HG03066 (cell line): ENCODE measurements at regions not wholly inside any gene's neighbourhood (a gene's known extent, or its start where the extent isn't known, plus 50 kb on each side); places are given as distances from the start of the nearest gene placed in this dataset.
A peak's percentile ranks its signal among the peaks of the same experiment; 100 is the strongest.
"Not testable (repeated sequence)": the region's sequence is repeated elsewhere in the genome, so short reads cannot be mapped to it uniquely, and the experiment has no call there.

ENCODE experiments used
- ATAC-seq: cut with Tn5 transposase; IDR thresholded peaks from one replicate; pipeline ENCODE4 v1.9.1; 2021; ENCODE audit warnings: low read depth; ENCODE audit not compliant: unreplicated experiment

DNA sequence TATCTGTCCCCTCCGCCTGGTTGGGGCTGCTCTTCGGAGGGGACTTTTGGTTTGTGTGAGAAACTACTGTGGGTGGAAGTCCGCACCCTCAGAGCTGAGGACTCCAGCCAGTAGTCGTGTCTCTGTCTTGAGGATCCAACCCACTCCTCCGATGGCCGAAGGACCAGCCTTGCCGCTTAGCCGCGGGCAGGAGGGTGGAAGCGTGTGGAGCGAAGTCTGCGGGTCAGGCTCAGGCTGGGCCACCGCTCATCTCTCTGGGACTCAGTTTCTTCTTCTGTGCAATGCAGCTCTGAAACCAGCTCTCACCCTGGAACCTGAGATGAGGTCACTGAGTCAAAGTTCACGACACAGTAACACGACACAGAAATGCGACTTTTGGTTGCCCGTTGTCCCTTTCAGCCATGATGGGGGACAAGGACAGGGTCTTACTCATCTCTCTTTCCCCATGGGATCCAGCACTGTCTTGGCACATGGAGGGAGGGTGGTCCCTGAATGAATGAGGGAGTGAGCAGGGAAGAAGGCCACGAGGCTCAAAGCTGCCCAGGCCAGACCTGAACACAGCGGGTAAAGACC lies 133.3 kb upstream of the PODXL start:
- ATAC-seq: no peak

- peak; percentile 54 for ATAC-seq
Observed at GRCh38 chr7:131688738-131689661, 132.6 kb upstream of the PODXL start.

DNA sequence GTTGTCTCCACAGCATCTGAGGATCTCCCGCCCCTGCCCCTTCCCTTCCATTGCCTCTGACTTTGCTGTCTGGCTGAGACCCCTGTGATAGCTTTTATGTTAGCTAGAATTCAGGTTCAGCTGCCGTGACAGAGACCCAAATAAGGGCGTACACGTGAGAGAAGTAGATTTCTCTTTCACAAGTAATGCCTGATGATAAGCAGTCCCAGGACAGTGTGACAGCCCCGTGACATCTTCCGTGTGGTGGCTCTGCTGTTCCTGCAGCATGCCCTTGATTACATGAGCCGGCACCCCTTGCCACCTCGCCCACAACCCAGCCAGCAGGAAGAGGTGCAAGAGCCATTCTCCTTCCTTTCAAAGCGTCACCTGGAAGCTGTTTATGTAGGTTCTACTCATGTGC lies 130.9 kb upstream of the PODXL start:
- no peak for ATAC-seq

- ATAC-seq: no peak
Observed at GRCh38 chr7:131686833-131687232, 130.4 kb upstream of the PODXL start.

DNA sequence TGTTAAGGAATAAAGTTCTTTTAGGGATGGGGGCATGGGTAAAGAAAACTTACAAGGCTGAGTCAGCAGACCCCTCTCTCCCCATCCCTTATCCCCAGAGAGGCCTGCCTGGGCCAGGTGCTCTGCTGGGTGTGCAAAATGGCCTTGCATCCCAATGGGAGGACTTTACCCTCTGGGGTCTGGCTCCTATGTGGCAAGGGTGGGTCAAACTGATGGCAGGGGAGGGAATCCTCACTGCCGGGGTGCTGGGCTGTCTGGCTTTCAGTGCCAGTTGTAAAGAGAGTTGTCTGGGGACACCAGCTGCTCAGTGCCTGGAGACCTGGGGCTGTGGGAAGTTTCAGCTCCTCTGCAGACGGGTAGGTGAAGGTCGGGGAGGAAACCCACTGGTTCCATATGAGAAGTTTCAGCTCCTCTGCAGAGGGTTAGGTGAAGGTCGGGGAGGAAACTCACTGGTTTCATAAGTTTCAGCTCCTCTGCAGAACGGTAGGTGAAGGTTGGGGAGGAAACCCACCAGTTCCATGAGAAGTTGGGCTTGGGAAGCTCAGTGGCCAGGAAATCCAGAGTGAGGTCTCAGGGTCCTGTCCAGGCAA lies 127.2 kb upstream of the PODXL start:
- ATAC-seq: peak; percentile 78

DNA sequence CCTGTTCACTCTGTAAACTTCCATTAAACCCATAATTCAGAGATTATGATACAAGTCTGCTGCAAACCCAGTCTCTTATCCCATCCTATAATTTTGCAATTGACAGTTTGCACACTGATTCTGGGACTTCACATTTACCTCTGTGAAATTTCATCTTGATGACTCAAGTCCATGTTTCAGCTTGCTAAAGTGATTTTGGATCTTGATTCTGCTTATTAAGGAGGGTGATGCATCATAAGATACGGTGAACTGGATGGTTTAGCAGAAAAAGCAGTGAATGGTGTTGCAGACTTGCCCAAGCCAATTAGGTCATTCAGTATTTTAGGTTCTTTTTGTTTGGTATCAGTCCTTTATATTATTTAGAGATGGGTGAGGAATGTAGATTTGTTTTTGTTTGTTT lies 125.5 kb upstream of the PODXL start:
- no peak for ATAC-seq

DNA sequence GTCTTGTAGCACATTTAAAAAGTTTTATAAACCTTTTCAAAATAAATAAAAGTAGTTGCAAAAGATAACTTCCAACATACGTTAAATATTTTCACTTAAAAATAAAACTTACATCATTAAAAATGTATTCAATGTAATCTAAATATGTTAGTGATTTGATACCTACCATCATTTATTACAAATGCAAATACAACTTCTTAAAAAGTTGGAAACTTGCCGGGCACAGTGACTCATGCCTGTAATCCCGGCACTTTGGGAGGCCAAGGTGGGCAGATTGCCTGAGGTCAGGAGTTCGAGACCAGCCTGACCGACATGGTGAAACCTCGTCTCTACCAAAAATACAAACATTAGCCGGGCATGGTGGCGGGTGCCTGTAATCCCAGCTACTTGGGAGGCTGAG lies 122.6 kb upstream of the PODXL start:
- not testable (repeated sequence) for ATAC-seq

DNA sequence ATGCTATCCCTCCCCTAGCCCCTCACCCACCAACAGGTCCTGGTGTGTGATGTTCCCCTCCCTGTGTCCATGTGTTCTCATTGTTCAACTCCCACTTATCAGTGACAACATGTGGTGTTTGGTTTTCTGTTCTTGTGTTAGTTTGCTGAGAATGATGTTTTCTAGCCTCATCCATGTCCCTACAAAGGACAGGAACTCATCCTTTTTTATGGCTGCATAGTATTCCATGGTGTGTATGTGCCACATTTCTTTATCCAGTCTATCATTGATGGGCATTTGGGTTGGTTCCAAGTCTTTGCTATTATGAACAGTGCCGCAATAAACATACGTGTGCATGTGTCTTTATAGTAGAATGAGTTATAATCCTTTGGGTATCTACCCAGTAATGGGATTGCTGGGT lies 120.4 kb upstream of the PODXL start:
- not testable (repeated sequence) for ATAC-seq

DNA sequence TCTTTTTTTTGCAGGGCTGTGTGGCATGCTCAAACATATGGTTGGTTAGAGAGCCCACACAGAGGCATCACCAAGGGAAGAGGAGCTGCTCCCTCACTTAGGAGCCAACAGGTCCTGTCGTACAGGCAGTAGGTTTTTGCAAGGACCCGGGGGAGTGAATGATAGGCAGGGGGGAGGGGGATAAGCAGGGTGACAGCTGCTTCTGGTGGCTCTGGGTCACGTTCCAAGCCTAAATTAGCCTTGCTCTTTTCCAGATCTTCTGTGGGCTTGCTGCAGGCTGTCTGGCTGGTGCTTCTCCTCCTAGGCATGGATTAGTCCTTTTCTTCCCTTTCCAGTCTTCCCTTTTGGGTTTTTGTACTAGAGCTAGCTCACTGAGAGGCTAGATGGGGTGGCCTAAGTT lies 117.7 kb upstream of the PODXL start:
- no peak for ATAC-seq

- no peak for ATAC-seq
Observed at GRCh38 chr7:131673576-131673975, 117.1 kb upstream of the PODXL start.

GRCh38 chr7:131670406-131670805 lies 114.0 kb upstream of the PODXL start:
- no peak for ATAC-seq

DNA sequence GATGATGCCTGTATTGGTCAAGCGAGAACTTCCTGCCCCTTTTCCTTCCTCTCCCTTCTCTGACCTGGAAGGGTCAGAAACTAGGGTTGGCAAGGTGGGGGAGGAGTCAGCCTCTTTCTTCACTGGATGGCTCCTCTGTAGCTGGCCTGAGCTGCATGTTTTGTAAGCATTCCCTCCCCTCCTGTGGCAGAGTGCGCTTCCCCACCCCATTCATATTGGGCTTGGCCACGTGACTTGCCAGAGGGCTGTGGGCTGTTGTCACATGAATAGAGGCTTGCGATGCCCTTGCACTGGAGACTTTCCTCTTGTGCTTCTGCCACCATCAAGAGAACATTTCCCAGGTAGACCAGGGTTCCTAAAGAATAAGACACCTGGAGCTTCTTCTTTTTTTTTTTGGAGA lies 111.3 kb upstream of the PODXL start:
- ATAC-seq: no peak

- no peak for ATAC-seq
Observed at GRCh38 chr7:131665021-131665420, 108.6 kb upstream of the PODXL start.

GRCh38 chr7:131664570-131664969 lies 108.1 kb upstream of the PODXL start:
- ATAC-seq: no peak

GRCh38 chr7:131662301-131662873 lies 106.0 kb upstream of the PODXL start:
- ATAC-seq: not testable (repeated sequence)

GRCh38 chr7:131657881-131658280 lies 101.5 kb upstream of the PODXL start:
- ATAC-seq: no peak

DNA sequence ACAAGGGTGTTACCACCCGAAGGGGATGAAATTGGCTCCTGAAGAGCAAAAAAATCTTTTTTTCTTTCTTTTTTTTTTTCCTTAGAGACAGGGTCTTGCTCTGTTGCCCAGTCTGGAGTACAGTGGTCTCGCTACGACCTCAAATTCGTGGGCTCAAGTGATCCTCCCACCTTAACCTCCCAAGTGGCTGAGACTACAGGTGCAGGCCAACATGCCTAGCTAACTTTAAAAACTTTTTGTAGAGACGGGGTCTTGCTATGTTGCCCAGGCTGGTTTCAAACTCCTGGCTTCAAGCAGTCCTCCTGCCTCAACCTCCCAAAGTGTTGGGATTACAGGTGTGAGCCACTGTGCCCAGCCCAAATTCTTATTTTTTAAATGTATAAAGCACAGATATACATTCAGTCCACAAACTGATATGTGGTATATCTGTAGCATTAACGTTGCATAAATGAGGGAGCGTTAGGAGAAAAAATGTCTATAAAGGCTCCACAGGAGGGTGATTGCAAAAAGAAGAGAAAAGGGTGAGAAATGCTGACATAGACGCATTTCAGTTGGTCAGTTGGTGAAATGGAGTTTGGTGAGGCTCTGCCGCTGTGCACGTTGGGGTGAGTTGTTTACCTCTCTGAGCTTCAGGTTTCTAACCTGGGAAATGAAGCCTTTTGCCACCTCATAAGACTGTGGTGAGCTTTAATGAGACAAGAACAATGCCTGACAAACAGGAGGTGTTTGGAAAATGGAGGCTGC lies 100.7 kb upstream of the PODXL start:
- no peak for ATAC-seq

GRCh38 chr7:131655866-131656265 lies 99.4 kb upstream of the PODXL start:
- no peak for ATAC-seq

DNA sequence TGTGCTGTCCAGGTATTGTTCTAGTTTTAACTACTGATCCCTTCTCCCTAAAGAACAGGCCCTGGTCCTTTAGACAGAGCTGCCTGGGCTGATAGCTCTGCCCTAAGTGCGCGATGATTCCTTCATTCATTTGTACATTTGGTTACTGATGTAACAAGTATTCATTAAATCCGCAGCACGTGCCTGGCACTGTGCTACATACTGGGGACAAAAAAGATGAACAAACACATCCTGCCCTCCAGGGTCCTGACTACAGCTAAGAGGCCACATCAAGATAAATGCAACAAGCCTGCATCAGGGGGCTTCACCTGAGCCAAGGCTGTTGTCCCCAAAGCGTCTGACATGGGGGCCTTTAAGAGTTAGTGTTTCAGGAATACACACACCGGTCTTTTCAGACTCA lies 99.0 kb upstream of the PODXL start:
- ATAC-seq: no peak

DNA sequence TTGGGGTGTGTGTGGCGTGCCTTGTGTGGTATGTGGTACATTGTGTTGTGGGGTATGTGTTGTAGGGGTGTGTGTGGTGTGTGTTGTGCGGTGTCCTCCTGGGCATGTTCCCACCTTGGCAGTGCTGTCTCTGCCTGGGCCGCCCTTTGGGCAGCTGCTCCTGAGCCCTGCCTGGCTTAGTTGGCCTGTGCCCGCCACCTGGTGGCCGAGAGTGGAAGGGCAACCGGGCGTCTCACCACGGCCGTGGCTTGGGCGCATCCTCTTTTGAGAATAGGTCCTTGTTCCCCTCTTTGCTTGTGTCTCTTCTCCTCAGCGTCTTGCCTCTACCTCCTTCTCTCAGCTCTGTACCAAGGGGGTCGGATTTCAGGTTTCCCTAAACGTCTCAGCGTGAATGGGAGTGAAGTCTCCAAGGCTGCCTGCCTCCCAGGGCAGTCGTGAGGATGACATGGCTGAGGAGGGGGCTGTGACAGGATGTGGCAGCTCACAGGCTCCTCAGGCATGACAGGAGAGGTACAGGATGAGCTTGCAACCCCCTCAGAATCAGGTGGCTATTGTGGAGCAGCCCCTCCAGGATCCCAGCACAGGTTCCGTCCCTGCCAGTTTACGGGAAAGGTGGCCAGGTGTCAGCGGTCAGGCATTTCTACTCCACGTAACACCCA lies 98.4 kb upstream of the PODXL start:
- no peak for ATAC-seq
